GM03348 (cell line): ENCODE measurements at regions not wholly inside any gene's neighbourhood (a gene's known extent, or its start where the extent isn't known, plus 50 kb on each side); places are given as distances from the start of the nearest gene placed in this dataset.

Source experiments
- DNase-seq: peaks from one replicate; pipeline ENCODE4 v3.0.0; 2012; ENCODE audit warnings: low spot score

DNA sequence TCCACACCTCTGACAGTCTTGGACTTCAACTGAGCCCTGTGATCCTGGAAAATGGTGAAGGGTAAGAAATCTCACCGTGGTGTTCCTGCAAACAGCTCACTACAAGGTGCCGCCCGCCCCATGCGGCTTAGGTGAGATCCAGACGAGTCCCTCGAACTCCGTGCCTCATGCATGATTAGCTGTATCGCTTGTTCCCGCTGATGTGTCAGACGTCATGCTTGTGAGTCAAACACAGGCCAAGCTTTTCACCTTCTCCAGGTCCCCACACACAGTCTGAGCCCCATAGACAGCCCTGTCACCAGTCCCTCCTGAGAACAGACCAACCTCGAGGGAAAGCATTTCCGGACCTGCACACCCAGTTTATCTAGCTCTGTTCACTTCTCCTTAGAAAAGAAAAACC is 740.5 kb downstream of the GALR1 start:
- DNase-seq: no peak

DNA sequence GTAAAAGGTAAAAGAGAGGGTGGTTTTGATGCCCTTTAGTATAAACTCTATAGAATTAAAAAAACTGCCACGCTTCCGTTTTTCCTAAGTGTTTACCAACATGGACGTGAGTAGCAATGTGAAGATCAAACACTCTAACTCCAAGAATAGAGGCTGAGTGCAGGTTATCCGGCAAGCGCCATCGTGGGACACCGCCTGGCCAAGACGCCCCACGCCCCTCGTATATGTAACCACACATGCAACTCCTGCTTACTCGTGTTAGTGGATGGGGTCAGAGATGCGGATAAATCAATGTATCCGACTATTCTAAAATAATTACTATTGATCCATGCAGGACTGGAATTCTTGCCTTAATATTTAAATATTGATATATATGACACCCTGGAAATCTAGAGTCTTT is 741.3 kb downstream of the GALR1 start:
- DNase-seq: no peak

DNA sequence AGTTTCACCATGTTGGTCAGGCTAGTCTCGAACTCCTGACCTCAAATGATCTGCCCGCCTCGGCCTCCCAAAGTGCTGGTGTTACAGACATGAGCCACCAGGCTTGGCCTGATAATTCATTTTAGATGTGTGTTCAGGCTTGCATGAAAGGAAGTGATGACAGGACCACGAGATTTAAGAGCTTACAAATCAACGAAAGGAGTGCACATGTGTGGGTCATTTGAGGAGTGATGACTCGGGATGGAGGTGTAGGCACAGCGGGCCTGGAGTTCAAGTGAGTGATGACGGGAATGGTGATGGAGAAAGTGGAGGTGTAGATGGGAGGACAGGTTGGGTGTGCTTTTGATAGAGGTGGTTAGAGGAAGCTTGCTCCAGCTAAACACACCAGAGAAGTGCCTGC is 742.4 kb downstream of the GALR1 start:
- no peak for DNase-seq

DNA sequence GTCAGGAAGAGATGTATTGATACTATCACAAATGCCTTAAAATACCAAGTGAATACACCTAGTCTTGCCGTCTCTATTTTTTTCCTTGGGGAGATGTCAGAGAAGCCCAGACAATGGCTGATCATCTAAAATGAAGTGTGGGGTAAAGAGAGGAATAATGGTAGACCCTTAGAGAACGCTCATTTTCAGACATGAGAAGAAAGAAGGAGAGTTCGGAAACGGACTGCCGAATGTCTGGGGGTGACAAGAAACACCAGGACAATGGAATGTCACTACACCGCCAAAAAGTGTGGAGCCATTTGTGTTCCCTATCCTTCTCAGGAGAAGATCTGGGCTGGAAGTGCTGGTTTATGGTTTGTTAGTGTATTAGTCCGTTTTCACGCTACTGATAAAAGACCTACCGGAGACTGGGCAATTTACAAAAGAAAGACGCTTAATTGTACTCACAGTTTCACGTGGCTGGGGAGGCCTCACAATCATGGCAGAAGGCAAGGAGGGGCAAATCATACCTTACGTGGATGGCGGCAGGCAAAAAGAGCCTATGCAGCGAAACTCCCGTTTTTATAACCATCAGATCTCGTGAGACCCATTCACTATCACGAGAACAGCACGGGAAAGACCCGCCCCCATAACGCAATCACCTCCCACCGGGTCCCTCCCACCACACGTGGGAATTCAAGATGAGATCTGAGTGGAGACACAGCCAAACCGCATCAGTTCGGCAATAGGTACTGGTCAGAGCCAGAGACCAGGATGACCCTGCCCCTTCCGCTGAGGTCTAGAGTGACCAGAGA is 743.7 kb downstream of the GALR1 start:
- no peak for DNase-seq

DNA sequence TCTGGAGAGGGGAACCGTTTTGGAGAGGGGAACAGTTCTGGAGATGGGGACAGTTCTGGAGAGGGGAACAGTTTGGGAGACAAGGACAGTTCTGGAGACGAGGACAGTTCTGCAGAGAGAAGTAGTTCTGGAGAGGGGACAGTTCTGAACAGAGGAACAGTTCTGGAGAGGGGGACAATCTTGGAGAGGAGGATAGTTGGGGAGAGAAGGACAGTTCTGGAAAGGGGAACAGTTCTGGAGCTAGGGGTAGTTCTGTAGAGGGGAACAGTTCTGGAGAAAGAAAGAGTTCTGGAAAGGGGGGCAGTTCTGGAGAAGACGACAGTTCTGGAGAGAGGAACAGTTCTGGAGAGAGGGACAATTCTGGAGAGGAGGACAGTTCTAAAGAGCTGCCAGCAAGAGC is 745.9 kb downstream of the GALR1 start:
- no peak for DNase-seq

DNA sequence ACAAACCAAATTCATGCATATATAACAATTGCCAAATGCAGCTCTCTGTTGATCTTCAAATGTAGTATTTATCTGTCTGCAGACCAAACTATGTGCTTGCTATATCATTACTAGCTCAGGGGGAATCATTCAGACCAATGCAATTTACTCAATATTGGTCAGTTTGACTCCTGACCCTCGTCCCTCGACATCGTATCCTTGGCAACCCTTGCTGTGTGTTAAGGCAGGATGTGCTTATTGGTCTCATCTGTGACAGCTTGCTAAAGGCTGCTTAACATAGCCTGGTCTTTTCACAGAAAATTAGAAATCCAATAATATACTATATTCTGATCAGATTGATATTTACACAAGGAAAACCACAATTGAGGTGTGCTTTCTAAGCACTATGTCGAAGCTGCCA is 747.1 kb downstream of the GALR1 start:
- no peak for DNase-seq

DNA sequence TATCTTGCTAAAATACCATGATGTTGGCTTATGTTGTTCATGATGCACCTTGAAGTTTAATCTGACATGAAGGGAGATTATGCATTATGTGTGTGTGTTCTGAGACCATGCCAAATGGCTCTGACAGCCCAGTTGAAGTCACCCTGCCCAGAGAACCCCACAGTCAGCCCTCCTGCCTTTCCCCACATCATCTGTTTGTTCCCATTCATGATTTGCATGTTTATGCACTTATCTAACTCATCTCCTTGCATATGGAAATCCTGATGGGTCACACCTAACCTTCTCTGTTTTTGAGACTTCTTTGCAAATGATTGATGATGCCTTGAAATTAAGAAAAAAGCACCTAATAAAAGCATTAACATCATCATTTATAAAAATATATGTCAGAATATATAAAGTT is 752.2 kb downstream of the GALR1 start:
- DNase-seq: no peak

DNA sequence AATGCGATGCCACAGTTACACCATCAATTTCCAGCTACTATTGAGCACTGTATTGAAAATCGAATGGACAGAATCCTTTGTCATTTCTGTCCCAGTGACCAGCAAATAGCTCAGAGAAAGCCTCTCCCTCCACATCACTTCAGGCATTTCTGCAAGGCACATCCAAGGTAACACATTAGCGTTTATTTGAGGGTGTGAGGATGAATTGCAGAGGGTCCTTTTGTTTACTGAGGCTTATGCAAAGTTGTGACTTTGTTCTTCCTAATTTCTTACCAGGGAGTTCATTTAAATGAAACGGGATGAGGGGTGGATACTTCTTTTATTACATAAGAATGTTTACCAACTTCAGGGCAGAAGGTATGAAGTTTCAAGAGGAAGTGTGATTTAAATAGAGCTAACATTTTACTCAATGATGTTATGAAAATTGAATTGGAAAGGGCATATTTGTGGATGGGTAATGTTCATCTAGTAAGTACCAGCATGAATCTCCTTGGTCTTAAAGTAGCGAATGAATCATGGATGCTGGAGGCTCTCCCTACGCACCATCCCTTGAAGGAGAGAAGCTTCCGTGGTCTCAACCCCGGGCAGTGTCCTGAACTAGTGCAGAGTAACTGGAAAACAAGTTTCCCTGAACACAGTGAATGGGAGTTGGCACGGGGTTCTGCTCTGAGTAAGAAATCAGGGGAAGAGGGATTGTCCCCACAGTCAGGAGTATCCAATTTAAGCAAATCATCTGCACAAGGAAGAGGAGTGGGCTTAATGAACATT is 756.5 kb downstream of the GALR1 start:
- DNase-seq: no peak

DNA sequence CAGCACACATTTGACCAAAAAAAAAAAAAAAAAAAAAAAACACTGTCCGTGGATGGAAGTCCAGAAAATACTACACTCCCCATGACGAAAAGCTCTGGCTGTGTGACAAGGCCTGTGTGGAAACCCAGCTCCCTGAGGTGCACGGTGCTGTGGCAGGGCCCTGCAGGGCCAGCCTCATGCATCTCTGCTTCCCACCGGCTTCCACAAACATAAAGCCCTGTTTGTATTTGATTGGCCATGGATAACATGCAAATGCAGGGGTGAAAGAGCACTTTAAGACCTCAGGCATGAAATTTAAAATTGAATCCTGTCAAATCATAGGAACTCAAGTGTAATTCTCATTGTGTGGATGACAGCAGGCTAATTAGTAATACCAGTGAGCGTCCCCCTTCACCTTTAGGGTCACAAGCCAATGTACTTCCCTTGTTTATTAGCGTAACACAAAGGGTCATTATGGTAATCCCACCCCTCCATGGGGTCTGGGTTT is 757.2 kb downstream of the GALR1 start:
- no peak for DNase-seq

DNA sequence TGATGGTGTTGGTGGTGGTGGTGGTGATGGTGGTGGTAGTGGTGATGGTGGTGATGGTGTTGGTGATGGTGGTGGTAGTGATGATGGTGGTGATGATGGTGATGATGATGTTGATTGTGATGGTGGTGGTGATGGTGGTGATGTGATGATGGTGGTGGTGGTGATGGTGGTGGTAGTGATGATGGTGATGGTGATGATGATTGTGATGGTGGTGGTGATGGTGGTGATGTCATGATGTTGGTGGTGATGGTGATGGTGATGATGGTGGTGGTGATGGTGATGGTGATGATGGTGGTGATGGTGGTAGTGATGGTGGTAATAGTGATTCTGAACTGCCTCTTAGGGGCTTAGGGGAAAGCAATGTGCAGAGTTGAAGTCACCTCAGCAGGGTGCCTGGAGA is 760.7 kb downstream of the GALR1 start:
- no peak for DNase-seq

DNA sequence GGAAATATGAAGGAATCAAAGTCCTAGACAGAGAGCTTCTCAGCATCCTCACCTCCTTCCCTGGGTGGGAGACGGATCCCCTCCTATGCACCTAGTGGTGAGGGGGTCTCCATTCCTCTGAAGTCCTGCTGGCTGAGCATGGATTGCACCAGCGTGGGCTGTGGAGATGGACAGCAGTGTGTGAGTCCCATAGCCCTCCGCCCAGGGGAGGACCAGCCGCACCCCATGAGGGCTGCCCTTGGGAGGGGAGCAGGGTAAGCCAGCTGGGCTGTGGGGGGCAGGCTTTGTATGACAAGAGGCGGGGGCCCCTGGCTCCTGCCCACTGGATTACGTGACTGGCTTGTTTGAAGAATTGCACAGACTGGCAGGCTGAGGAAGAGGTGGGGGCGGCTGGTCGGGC is 768.2 kb downstream of the GALR1 start:
- no peak for DNase-seq

DNA sequence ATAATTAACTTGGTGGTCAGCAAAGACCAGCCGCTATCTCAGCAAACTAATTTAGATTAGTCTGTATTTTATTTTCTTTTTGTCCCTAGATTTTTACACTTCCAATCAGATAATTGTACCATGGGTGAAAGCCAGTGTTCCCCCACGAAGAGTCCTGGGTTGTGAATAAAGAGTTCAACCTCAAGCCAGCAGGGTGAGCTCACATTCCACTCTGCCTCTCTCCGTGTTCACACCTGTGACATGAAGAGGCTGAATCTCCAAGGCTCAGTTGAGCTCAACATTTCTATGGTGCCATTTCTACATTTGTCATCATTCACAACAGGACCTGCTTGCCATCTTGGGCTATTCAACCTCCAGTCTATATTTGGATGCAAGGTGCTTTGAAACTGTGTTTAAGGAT is 771.5 kb downstream of the GALR1 start:
- DNase-seq: no peak

DNA sequence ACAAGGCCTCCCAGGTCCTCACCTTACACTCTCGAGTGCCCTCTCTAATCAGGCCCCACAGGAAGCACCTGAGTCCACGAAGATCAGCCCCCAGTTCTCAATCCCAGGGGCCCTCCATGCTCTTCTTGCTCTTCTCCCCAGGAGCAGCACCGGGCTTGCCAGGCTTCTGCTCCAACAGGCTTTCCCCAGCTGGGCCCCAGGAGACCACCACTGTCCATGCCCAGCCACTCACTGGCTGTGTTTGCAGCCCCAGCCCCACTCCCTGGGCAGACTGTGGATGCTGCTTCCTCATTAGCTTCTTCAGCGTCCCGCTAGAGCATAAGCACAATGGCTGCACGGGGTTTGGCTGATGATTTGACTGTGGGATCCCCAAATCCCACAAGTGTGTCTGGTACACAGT is 781.9 kb downstream of the GALR1 start:
- DNase-seq: no peak

DNA sequence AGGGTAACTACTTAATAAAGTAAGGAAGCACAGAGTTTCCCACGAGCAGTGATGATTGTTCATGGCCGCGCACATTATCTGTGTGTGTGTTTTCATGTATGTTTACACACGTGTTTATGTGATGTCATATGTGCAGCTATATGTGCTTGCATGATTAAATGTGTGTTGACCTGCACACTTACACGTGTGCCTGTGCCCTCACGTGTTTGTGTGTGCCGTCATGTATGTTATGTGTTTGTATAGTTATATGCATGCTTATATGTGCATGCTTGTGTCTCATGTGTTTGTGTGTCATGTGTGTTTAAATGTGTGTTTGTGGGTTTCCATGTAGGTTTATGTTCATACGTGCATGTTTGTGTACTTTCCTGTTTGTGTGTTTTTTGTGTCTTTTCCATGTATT is 782.3 kb downstream of the GALR1 start:
- no peak for DNase-seq

DNA sequence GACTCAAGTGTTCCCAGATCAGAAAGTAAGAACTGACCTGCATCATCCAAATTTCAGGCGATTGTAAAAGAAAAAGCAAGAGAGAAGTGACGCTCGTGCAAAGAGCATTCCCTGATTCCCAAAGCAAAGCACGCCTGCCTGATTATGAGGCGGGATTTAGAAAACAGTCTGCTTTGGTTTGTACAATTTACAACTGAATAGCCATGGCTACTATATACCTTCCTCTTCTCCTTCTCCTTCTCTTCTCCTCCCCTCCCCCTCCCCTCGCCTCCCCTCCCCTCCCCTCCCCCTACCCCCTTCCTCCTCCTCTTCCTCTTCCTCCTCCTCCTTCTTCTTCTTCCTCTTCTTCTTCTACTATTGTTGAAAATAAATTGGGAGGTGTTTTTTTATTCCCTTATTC is 782.9 kb downstream of the GALR1 start:
- DNase-seq: no peak

DNA sequence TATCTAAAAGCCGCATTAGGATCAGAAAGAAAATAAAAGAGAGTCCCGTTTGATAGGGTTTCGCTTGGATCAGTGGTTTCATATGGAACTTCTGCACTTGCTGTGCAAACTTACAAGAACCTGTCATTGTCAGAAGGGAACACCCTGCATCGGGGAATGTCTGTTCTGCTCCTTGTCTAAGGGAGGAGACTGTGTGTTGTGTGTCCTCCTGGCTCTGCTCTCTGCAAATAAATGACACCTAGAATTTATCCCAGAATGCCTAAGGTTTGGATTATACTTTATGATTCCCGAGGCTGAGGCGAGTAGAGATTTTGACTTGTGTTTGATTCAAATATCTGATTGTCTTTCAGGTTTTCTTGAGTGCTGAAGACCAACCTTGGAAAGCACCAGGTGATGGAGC is 785.1 kb downstream of the GALR1 start:
- no peak for DNase-seq

DNA sequence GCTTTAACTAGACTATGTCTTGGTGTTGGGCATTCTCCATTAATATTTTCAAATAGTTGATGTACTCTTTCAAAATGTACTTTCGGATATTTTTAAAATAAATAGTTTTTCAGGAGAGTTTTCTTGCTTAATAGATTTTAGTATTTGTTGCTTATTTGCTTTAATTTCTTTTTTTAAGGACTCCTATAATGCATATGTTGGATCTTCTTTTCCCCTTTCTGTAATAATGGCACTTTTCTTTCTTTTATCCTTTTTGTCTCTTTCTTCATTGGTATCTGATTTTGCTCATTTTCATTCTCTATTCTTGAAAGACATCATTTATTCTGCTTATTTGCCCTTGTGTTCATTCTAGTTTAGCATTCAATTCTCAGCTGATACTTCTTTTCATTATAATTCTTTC is 791.6 kb downstream of the GALR1 start:
- no peak for DNase-seq

DNA sequence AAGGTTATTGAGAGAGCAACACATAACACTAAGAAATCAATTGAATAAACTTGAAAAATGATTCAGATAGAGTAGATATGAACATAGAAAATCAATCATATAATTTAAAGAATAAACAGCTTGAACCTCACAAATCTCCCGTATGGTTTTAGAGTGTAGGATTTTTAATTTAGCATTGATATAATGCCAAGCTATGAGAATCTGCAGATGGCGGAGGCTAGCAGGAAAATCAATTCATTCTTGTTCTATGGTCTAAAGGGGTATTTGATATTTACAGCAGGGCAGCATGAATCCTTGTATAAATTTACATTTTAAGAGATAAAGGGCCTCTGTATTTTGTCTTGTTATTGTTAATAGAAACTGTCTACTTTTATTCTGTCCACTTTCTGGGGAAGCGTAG is 797.0 kb downstream of the GALR1 start:
- DNase-seq: no peak

DNA sequence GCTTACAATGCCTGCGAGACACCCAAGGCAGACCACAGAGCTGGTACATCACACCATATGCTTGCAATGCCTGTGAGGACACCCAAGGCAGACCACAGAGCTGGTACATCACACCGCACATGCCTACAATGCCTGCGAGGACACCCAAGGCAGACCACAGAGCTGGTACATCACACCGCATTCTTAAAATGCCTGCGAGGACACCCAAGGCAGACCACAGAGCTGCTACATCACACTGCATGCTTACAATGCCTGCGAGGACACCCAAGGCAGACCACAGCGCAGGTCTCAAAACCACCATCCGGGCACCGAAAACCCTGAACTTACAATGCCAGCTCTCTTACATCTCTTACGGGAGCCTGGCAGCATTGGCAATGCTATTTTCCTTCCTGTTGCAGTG is 799.6 kb downstream of the GALR1 start:
- DNase-seq: no peak

DNA sequence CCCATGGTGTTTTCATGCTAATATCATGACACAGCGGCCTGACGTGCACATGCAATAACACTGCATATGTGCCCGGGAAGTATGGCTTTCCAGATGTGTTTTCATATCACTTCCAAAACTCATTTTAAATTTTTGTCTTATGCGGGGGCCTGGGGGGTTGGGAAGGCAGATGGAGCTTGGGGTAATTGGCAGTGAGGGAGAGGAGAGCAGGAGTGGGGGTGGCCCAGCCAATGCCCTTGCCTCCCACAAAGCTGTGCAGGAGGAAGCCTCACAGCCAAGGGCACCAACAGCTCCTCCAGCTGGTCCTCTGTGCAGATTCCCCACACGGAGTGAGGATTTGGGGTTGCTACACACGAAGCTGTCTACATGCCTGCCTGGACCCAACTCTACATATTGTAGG is 805.2 kb downstream of the GALR1 start:
- DNase-seq: no peak

DNA sequence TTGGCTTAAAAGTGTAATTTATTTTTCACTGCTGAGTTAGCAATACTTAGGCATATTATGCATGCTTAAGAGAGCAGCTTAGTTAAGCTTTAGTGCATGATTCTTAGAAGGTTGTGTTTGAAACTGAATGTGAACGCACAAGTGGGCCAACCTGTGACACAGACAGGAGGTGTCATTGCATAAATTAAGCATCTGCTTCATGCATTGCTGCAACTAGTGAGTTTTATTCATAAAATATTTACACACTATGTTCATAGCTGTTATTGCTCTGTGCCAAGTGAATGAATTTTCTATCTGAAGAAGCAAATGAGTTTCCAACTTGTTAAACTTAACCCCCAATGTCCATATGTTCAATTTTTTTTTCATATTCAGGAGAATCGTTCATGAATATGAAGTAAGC is 806.4 kb downstream of the GALR1 start:
- DNase-seq: no peak

DNA sequence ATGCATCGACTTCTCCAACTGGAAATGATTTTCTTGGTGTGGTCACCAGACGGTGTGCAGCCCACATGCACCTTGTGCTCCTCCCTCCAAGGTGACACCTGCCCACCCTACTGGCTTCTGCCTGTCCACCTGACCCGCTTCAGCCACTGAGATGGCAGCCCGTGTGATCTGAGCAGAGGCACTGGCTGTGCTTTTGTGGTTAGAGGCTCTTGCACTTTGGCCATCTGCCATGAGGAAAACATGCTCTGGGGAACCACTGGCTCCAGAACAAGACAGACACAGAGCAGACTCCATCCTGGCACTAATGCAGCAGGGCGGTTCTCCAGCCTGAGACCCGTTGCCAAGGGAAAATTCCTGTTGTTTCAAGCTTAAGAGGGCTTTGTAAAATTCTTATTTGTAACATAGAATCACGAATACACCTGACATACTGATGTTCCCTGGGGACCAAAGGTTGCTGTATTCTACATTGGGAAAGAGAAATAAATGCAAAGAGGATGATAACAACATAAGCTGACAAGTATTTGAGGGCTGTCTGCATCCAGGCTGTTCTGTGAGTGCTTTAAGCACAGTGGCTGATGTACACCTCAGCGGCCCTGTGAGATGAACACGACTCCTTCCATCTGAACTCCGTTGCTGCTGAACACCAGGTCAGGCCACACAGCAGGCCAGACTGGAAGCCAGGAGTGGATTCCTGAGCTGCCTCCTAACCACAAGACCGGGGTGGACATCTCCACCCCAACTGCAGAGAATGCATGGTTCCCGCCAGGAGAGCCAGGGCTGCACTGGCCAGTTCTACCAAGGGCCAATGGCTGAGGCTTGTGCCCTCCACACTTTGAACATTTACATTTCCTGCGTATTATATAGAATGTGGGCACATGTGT is 820.4 kb downstream of the GALR1 start:
- no peak for DNase-seq
